Upper lobe of left lung (tissue), 4 donors: ENCODE measurements at regions not wholly inside any gene's neighbourhood (a gene's known extent, or its start where the extent isn't known, plus 50 kb on each side); places are given as distances from the start of the nearest gene placed in this dataset.

Experiments
- EP300 ChIP-seq, 4 donors: sonication (generic); formaldehyde crosslinking; IDR thresholded peaks; one replicate each; pipeline ENCODE4 v1.5.1; 2017; ENCODE audit warnings: antibody characterized with exemption in 4 of 4, control low read depth in 2 of 4
- POLR2A ChIP-seq, 4 donors: fragments of 450-650 bp; IDR thresholded peaks; one replicate each; pipeline ENCODE4 v1.5.1; 2016 to 2017; ENCODE audit warnings: antibody characterized with exemption in 4 of 4, mild to moderate bottlenecking in 2 of 4
- POLR2AphosphoS5 ChIP-seq, 2 donors: sonication (generic); formaldehyde crosslinking; IDR thresholded peaks; one replicate each; pipeline ENCODE4 v1.5.1; 2017; ENCODE audit warnings: antibody characterized with exemption in 2 of 2
- TF ChIP-seq, protein P1 (sequence below), 6 experiments: fragments of 450-650 bp in 4 of 6; fragments of 200-600 bp in 2 of 6; sonication (generic) in 2 of 6; IDR thresholded peaks; one replicate each; pipeline ENCODE4 v1.5.1; 2016 to 2019; ENCODE audit warnings: antibody characterized with exemption in 6 of 6

DNA sequence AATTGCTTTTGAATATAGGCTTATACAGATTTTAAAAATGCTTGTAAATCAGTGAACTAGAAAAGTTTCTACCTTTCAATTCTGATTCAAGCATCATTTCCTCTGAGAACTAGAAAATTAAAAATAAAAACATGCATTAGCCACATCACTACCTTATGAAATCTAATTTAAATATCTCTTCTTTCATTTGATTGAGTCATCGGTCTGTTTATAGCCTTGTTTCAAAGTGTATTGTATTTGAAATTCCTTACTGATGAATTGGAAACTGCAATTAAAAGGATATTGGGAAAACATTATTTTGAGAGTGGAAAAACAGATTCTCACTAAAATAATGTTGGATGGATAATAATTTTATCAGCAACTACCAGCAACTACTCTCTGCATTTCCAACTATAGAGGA lies 717.7 kb upstream of the FAM98A start:
- no peak for TF ChIP-seq POLR2AphosphoS5 (IDR thresholded peaks at IDR 0.05)
- TF ChIP-seq, protein P1, sequence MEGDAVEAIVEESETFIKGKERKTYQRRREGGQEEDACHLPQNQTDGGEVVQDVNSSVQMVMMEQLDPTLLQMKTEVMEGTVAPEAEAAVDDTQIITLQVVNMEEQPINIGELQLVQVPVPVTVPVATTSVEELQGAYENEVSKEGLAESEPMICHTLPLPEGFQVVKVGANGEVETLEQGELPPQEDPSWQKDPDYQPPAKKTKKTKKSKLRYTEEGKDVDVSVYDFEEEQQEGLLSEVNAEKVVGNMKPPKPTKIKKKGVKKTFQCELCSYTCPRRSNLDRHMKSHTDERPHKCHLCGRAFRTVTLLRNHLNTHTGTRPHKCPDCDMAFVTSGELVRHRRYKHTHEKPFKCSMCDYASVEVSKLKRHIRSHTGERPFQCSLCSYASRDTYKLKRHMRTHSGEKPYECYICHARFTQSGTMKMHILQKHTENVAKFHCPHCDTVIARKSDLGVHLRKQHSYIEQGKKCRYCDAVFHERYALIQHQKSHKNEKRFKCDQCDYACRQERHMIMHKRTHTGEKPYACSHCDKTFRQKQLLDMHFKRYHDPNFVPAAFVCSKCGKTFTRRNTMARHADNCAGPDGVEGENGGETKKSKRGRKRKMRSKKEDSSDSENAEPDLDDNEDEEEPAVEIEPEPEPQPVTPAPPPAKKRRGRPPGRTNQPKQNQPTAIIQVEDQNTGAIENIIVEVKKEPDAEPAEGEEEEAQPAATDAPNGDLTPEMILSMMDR (IDR thresholded peaks at IDR 0.05), result no peak
- TF ChIP-seq POLR2A (IDR thresholded peaks at IDR 0.05), result no peak
- no peak for TF ChIP-seq EP300 (IDR thresholded peaks at IDR 0.05)
